ENCODE measurements at regions not wholly inside any gene's neighbourhood (a gene's known extent, or its start where the extent isn't known, plus 50 kb on each side); places are given as distances from the start of the nearest gene placed in this dataset.

DNA sequence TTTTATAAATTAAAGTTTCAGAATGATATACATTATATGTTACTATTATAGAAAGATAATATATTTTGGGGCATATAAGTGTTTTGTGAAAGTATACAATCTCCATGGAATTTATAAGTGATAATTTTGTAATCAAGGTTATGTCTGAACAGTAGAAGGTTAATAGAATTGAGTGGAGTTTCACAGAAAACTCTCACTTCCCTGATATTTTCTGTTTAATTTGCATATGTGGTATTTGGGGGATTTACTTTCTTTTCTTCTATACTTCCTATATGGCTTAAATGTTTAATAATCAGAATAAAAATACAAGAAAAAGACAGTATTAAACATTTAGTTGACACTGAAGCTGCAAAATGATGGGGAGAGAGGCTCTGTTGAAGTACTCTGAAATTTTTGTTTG is 848.5 kb downstream of the DACH1 start:
- TF ChIP-seq, protein P1, sequence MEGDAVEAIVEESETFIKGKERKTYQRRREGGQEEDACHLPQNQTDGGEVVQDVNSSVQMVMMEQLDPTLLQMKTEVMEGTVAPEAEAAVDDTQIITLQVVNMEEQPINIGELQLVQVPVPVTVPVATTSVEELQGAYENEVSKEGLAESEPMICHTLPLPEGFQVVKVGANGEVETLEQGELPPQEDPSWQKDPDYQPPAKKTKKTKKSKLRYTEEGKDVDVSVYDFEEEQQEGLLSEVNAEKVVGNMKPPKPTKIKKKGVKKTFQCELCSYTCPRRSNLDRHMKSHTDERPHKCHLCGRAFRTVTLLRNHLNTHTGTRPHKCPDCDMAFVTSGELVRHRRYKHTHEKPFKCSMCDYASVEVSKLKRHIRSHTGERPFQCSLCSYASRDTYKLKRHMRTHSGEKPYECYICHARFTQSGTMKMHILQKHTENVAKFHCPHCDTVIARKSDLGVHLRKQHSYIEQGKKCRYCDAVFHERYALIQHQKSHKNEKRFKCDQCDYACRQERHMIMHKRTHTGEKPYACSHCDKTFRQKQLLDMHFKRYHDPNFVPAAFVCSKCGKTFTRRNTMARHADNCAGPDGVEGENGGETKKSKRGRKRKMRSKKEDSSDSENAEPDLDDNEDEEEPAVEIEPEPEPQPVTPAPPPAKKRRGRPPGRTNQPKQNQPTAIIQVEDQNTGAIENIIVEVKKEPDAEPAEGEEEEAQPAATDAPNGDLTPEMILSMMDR (IDR thresholded peaks at IDR 0.05): no peak
- H3K4me1 Mint-ChIP-seq (ENCODE audit: low read depth): no peaks in the 10 kb centered on the region

DNA sequence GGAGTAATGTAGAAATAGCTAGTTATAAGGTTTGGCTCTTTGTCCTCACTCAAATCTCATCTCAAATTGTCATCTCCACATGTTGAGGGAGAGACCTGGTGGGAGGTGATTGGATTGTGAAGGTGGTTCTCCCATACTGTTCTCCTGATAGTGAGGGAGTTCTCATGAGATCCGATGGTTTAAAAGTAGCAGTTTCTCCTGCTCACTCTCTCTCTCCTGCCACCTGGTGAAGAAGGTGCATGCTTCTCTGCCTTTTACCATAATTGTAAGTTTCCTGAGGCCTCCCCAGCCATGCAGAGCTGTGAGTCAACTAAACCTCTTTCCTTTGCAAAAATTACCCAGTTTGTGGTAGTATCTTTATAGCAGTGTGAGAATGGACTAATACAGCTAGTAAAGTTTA is 849.4 kb downstream of the DACH1 start:
- Mint-ChIP-seq H3K4me1 (ENCODE audit: low read depth) (no peaks in the 10 kb centered on the region), H3K36me3 (ENCODE audit: low read depth) (no peaks in the 10 kb centered on the region), H3K27me3 (ENCODE audit: low read depth) (no peaks in the 10 kb centered on the region), H3K9me3 (ENCODE audit: low read depth) (no peaks in the 10 kb centered on the region), H3K27ac (ENCODE audit: unreplicated experiment) (no peak overlapping the region), H3K4me3 (ENCODE audit: unreplicated experiment) (no peak overlapping the region)
- TF ChIP-seq, protein P1 (IDR thresholded peaks at IDR 0.05): no peak
- no peak for DNase-seq (ENCODE audit: low spot score)

More for the DNA sequence above, 848.5 kb downstream of the DACH1 start:
- no peaks in the 10 kb centered on the region for H3K36me3 Mint-ChIP-seq (ENCODE audit: low read depth)
- H3K27me3 Mint-ChIP-seq (ENCODE audit: low read depth): no peaks in the 10 kb centered on the region
- no peak overlapping the region for H3K27ac Mint-ChIP-seq (ENCODE audit: unreplicated experiment)
- no peak for DNase-seq (ENCODE audit: low spot score)
- H3K9me3 Mint-ChIP-seq (ENCODE audit: low read depth): no peaks in the 10 kb centered on the region
- no peak overlapping the region for H3K4me3 Mint-ChIP-seq (ENCODE audit: unreplicated experiment)

DNA sequence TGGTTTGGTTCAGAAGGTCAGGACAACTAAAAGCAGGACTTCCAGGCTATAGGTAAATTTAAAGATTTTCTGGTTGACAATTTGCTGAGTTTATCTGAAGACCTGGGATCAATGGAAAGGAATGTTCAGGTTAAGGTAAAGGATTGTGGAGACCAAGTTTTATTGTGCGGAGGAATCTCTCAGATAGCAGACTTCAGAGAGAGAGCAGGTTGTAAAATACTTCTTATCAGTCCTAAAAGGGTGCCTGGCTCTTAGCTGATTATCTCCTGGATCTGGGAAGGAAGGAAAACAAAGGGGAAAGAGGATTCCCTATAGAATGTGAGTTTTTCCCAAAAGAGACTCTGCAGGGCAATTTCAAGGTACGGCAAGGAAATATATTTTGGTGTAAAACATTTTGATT is 851.5 kb downstream of the DACH1 start:
- H3K4me1 Mint-ChIP-seq (ENCODE audit: low read depth): no peaks in the 10 kb centered on the region
- no peak overlapping the region for H3K27ac Mint-ChIP-seq (ENCODE audit: unreplicated experiment)
- H3K27me3 Mint-ChIP-seq (ENCODE audit: low read depth): no peaks in the 10 kb centered on the region
- no peak for DNase-seq (ENCODE audit: low spot score)
- H3K9me3 Mint-ChIP-seq (ENCODE audit: low read depth): no peaks in the 10 kb centered on the region
- no peaks in the 10 kb centered on the region for H3K36me3 Mint-ChIP-seq (ENCODE audit: low read depth)
- H3K4me3 Mint-ChIP-seq (ENCODE audit: unreplicated experiment): no peak overlapping the region
- TF ChIP-seq, protein P1 (IDR thresholded peaks at IDR 0.05): no peak

DNA sequence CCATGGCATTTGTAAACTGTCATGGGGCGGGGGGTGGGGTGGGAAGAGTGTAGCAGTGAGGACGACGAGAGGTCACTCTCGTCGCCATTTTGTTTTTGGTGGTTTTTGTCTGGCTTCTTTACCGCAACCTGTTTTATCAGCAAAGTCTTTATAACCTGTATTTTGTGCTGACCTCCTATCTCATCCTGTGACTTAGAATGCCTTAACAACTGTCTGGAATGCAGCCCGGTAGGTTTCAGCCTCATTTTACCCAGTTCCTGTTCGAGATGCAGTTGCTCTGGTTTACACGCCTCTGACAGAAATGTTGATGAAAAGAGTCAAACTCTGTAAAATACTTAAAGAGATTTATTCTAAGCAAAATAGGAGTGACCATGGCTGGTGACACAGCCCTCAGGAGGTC is 852.0 kb downstream of the DACH1 start:
- no peak overlapping the region for H3K27ac Mint-ChIP-seq (ENCODE audit: unreplicated experiment)

DNA sequence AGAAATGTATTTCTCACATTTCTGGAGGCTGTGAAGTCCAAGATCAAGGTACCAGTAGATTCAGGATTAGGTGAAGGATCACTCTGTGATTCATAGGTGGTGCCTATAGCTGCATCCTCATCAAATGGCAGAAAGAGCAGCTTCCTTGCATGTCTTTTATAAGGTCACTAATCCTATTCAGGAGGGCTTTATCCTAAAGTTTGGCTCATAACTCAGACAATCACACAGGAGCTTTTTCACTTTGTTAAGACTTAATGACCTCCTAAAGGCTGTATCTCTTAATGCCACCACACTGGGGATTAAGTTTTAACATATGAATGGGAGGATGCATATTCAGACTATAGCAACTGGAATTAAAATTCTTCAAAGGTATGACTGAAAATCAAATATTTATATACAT is 861.1 kb downstream of the DACH1 start:
- no peak for DNase-seq (ENCODE audit: low spot score)
- H3K9me3 Mint-ChIP-seq (ENCODE audit: low read depth): peaks cover 10% of the 10 kb centered on the region
- no peaks in the 10 kb centered on the region for H3K4me1 Mint-ChIP-seq (ENCODE audit: low read depth)
- H3K27me3 Mint-ChIP-seq (ENCODE audit: low read depth): no peaks in the 10 kb centered on the region
- no peak overlapping the region for H3K27ac Mint-ChIP-seq (ENCODE audit: unreplicated experiment)
- H3K4me3 Mint-ChIP-seq (ENCODE audit: unreplicated experiment): no peak overlapping the region
- no peaks in the 10 kb centered on the region for H3K36me3 Mint-ChIP-seq (ENCODE audit: low read depth)
- TF ChIP-seq, protein P1 (IDR thresholded peaks at IDR 0.05): no peak

More for the DNA sequence above, 852.0 kb downstream of the DACH1 start:
- TF ChIP-seq, protein P1 (IDR thresholded peaks at IDR 0.05): no peak
- no peaks in the 10 kb centered on the region for H3K36me3 Mint-ChIP-seq (ENCODE audit: low read depth)
- no peaks in the 10 kb centered on the region for H3K9me3 Mint-ChIP-seq (ENCODE audit: low read depth)
- H3K4me3 Mint-ChIP-seq (ENCODE audit: unreplicated experiment): no peak overlapping the region
- no peaks in the 10 kb centered on the region for H3K4me1 Mint-ChIP-seq (ENCODE audit: low read depth)
- H3K27me3 Mint-ChIP-seq (ENCODE audit: low read depth): no peaks in the 10 kb centered on the region
- DNase-seq (ENCODE audit: low spot score): no peak
